Bronchial epithelial cell (primary cell): ENCODE measurements at regions not wholly inside any gene's neighbourhood (a gene's known extent, or its start where the extent isn't known, plus 50 kb on each side); places are given as distances from the start of the nearest gene placed in this dataset.

ENCODE experiments used
- DNase-seq: peaks from one replicate; pipeline ENCODE4 v3.0.0-alpha.2; 2010; ENCODE audit warnings: low read depth
- FAIRE-seq: peaks from 2 replicates; lab custom pipeline; 2011; peaks lifted over from hg19 to GRCh38; lab: Jason Lieb, UNC
- H3K27me3 ChIP-seq: 2 replicates; pipeline ENCODE4 v1.5.1; 2011; ENCODE audit warnings: low read length; ENCODE audit not compliant: control insufficient read depth, insufficient read depth
- H3K36me3 ChIP-seq: 2 replicates; pipeline ENCODE4 v1.5.1; 2011; ENCODE audit warnings: low read length; ENCODE audit not compliant: control insufficient read depth, insufficient read depth
- H3K4me3 ChIP-seq: 2 replicates; pipeline ENCODE4 v1.5.1; 2011; ENCODE audit warnings: mild to moderate bottlenecking, low read depth, low read length, control low read depth
- TF ChIP-seq, protein P1 (sequence below): IDR thresholded peaks from 2 replicates; pipeline ENCODE4 v1.5.1; 2011; ENCODE audit warnings: mild to moderate bottlenecking, moderate library complexity, low read length, control low read depth, inconsistent platforms; ENCODE audit not compliant: insufficient read depth, severe bottlenecking

DNA sequence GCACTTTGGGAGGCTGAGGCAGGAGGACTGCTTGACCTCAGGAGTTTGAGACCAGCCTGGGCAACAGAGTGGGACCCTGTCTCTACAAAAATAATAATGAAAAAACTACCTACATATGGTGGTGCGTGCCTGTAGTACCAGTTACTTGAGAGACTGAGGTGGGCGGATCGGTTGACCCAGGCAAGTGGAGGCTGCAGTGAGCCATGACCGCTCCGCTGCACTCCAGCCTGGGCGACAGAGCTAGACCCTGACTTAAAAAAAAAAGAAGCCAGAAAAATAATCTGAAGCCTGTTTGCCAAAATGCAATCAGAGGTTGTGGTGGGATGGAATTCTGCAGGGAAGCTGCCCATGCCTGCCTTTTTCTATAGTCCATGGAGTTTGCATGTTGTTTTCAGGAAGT is 50.4 kb upstream of the GGTA1 start:
- H3K36me3 ChIP-seq, result no peaks in the 10 kb centered on the region
- TF ChIP-seq, protein P1, sequence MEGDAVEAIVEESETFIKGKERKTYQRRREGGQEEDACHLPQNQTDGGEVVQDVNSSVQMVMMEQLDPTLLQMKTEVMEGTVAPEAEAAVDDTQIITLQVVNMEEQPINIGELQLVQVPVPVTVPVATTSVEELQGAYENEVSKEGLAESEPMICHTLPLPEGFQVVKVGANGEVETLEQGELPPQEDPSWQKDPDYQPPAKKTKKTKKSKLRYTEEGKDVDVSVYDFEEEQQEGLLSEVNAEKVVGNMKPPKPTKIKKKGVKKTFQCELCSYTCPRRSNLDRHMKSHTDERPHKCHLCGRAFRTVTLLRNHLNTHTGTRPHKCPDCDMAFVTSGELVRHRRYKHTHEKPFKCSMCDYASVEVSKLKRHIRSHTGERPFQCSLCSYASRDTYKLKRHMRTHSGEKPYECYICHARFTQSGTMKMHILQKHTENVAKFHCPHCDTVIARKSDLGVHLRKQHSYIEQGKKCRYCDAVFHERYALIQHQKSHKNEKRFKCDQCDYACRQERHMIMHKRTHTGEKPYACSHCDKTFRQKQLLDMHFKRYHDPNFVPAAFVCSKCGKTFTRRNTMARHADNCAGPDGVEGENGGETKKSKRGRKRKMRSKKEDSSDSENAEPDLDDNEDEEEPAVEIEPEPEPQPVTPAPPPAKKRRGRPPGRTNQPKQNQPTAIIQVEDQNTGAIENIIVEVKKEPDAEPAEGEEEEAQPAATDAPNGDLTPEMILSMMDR, result no peak
- H3K4me3 ChIP-seq, result no peak overlapping the region
- no peaks in the 10 kb centered on the region for H3K27me3 ChIP-seq
- FAIRE-seq (no peak), DNase-seq (no peak)

DNA sequence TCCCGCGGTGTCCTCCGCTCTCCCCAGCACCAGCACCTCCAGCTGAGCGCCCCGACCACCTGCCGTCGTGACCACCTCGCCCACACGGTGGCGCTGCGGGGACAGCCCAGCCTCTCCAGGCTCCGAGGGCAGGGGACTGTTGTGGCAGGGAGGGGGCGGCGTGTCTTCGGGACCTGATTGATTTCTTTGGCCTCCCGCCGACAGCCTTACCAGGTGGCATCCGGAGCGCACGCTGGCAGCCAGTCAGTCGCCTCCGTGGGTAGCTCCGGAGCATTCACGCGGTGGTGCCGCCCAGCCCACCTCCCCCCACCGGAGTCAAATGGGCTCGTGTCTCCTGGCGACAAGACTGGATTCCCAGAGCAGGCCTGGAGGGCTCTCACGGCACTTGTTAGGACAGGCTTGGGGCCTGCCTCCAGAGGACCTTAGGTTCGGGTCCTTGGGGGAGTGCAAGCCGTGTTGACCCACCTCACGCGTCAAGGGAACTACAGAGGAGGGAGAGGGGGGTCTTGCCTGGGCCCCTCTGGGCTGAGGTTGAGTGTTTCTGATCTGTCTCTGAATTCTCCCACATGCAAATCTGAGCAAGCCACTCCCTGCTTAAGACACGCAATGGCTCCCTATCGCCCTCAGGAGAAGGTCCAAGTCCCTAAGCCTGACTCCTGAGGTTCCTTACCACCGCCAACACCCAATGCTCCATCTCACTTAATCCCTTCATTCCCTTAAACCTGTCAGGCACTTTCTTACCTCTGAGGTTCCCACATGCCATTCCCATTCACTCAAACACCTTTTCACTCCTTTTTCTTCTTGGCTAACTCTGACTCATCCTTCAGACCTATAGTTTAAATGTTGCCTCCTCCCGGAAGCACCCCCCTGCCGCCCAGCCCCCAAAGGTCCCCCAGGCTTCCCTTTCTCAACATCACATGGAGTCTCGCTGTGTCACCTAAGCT is 51.2 kb upstream of the GGTA1 start:
- Histone ChIP-seq H3K36me3 (no peaks in the 10 kb centered on the region), H3K27me3 (no peaks in the 10 kb centered on the region), H3K4me3 (peak overlapping the region; percentile 26)
- DNase-seq (peak; percentile 61), FAIRE-seq (peak; percentile 83)
- TF ChIP-seq, protein P1, result peak; percentile 85

DNA sequence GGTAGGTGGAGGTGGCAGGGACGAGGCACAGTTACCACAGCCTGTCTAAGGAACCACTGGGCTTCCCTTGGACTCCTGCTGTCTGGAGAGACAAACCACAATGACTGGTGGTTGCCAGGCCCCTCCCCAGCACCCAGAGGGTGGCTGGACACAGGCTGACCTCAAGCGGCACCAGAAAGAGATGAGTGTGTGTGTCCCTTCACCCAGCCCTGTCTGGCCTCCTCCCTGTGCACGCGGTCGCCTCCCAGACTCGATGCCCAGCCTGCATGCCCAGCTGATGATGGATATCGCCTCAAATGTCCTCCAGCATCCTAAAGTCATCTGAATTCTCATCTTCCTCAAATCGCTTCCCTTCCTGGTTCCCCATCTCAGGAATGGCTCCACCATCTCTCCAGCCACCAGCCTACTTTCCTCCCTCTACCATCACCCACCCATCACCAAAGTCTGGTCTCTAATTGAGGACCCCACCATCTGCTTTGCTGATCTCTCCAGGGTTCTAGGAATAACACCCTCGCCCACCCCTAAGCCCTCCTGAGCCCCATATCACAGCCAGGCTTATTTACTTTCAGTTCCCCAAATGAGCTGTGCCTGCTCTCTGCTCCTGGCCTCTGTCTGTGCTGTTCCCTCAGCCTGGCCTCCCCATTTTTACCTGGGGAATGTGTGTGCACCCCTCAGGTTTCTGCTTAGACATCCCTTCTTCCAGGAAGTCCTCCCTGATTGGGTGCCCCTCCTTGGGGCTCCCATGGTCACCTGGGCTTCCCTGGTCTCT is 52.5 kb upstream of the GGTA1 start:
- no peak overlapping the region for H3K4me3 ChIP-seq
- DNase-seq (no peak), FAIRE-seq (peak; percentile 83)
- H3K27me3 ChIP-seq, result no peaks in the 10 kb centered on the region
- TF ChIP-seq, protein P1, result no peak
- no peaks in the 10 kb centered on the region for H3K36me3 ChIP-seq

DNA sequence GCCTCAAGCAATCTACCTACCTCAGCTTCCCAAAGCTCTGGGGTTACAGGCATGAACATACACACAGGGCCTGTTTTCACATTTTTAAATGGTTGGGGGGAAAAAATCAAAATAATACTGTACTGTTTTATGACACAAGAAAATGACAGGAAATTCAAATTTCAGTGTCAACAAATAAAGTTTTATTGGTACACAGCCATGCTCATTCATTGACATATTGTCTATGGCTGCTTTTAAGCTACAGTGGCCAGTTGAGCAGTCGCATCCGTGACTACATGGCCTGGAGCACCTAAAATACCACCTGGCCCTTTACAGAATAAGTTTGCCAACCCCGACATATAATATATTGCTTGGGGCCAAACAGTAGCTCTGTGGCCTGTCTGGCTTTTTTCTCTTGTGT is 56.4 kb upstream of the GGTA1 start:
- Histone ChIP-seq H3K36me3 (no peaks in the 10 kb centered on the region), H3K27me3 (no peaks in the 10 kb centered on the region), H3K4me3 (no peak overlapping the region)
- TF ChIP-seq, protein P1, result no peak
- FAIRE-seq (no peak), DNase-seq (no peak)

DNA sequence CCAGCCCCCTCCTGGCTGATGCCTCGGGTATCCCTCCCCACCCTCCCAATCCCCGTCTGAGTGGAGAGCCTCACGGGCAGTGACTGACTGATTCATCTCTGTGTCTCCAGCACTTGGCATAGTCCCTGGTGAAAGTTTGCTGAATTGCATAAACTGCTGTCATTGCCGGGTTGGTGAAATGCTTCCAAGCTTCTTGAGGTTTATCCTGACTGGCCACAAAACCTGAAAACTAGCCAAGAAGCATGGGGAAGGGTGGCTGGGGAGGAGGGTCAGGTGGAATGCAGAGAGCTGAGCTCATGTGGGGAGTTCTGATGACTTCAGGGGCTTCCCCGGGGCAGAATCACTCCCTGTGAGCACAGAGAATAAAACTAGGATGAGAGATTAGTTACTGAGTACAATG is 56.9 kb upstream of the GGTA1 start:
- Histone ChIP-seq H3K4me3 (no peak overlapping the region), H3K27me3 (no peaks in the 10 kb centered on the region), H3K36me3 (no peaks in the 10 kb centered on the region)
- TF ChIP-seq, protein P1, result no peak
- DNase-seq (peak; percentile 94), FAIRE-seq (no peak)
